Stimulated activated CD4-positive, alpha-beta T cell treated with anti-CD3 and anti-CD28 coated beads, Interleukin-2, amount 100 ng/mL, for 48 hours (primary cell): ENCODE measurements at regions not wholly inside any gene's neighbourhood (a gene's known extent, or its start where the extent isn't known, plus 50 kb on each side); places are given as distances from the start of the nearest gene placed in this dataset.
A peak's percentile ranks its signal among the peaks of the same experiment; 100 is the strongest.

Experiments used
- DNase-seq, 2 donors: peaks; one replicate each; pipeline ENCODE4 v3.0.0-alpha.2; 2020

GRCh38 chr7:131895541-131896164 is 339.2 kb upstream of the PODXL start:
- no peak for DNase-seq

GRCh38 chr7:131893631-131894340 is 337.4 kb upstream of the PODXL start:
- DNase-seq, result no peak

DNA sequence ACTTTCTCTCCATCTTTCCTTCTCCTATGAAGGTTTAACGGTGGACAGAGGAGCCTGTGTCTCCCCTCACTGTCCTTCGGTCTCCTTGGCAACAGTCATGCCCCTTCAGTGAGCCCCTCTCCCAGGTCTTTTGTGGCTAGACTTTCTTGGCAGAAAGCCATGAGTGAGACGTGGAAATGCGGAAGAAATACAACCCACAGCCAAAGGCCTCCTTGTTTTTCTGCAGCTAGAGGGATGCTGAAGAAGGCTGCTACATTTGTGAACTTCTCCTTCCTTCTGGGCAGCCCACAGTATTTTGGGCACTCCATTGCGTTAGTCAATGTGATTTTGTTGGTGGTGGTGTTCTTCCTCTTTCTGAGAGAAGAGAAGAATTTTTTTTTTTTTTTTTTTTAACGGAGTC is 333.7 kb upstream of the PODXL start:
- no peak for DNase-seq

DNA sequence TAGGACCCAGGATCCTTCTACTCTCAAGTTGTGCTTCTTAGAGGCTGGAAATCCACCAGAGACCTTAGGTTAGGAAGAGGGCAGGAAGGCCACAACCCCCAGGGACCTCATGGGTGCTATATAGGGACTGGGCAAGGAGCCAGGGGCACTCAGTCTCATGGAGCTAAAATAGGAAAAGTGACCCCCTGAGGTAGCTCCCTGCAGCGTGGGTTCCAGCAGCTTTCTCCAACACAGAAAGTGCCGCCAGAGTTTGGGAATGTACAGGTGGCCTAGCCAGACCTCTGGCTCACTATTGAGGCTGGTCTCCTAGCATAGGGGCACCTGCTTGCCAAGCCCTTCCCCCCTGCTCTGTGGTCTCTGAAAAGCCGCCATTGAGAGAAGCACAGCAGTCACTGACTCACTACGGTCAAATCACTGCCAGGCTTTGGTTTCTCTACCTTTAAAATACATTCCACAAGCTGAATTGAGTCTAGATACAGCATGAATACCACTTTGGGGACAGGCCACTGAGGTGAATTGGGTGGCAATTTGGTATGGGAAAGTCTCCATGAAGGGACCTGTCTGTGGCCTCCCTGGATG is 333.2 kb upstream of the PODXL start:
- DNase-seq, result no peak

- DNase-seq, result no peak
Measured at GRCh38 chr7:131883769-131884168, 327.3 kb upstream of the PODXL start.

- DNase-seq, result no peak
Measured at GRCh38 chr7:131883196-131883595, 326.8 kb upstream of the PODXL start.

DNA sequence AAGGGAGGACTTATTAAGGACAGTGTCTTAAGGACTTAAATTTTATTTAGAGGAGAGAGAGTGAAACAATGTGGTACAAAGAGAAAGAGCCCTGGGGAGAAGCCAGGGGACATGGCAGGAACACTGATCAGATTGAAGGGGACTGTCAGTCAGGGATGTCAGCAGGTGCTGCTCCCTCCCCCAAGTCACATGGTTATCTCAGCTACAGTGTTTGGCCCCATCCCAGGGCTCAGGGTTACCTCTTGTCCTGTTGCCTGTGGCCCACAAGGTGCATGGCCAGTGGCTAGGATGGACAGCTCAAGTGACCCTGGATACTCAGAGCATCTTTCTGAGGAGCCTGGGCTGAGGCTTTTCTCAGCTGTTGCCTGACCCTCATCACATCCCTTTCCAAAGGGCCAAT is 325.9 kb upstream of the PODXL start:
- no peak for DNase-seq

DNA sequence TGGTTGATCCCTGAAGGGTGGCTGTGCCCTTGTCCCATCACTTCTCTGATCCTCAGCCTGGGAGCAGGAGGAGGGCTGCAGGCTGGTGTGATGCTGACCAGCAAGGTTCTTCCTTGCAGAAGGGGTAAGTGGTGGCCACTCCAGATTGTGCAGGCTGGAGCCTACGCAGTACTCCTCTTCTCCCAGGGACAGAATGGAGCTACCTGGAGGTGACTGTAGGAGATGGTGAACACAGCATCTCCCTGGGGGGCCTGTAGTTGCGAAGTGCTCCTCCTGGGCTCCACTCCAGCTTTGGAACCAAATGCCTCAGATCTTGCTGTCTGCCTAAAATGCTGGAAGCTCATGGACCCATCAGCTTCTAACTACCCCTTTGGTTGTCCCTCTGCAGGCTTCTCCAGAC is 323.6 kb upstream of the PODXL start:
- no peak for DNase-seq

DNA sequence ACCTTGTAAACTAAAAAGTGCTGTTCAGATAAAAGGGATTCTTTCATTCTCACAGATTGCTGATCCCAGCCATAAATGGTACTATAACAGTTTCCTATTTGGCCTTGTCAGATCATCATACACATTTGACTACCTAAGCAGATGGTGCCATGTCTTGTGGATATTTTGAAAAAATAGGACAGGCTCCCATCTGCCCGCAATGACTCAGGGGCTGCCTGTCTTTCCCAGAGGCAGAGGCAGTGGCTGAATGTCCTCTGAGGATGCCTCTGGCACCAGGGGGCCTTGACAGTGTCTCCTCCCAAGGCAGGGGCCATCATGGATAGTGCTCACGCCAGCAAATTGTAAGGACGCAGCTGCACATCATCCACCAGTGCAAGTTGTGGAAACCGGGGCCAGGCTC is 323.0 kb upstream of the PODXL start:
- DNase-seq, result no peak

GRCh38 chr7:131878777-131879176 is 322.3 kb upstream of the PODXL start:
- no peak for DNase-seq

- no peak for DNase-seq
Measured at GRCh38 chr7:131873581-131873980, 317.2 kb upstream of the PODXL start.

GRCh38 chr7:131869986-131870385 is 313.6 kb upstream of the PODXL start:
- DNase-seq, result no peak

DNA sequence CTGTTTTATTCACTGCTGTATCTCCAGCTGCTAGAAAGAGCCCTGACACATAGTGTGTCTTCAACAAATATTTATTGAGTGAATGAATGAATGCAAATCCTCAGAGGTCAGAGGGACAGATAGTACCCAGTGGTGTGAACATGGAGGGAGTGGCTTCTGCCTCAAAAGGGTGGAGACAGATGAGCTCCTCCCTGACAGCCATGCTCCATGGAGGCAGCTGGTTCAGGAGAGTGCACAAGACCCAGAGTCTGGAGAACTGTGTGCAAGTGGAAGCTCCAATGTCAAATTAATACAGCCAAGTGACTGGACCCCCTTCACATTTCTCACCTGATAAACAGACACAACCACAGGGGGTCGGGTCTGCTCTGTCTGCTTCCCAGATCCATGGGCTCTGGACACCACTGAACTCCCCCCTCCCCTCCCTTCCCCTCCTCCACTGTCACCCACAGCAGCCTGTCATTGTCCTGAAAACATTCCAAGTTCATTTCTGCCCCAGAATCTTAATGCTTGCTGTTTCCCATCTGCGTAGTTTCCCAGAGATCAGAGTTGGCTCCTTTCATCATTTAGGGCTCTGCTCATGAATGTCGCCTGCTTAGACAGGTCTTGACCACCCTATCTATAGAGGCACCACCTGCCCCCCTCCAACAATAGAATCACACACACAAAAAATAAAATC is 312.9 kb upstream of the PODXL start:
- no peak for DNase-seq

GRCh38 chr7:131867461-131867860 is 311.0 kb upstream of the PODXL start:
- DNase-seq, result no peak

GRCh38 chr7:131865911-131866310 is 309.5 kb upstream of the PODXL start:
- no peak for DNase-seq

GRCh38 chr7:131861620-131862346 is 305.4 kb upstream of the PODXL start:
- no peak for DNase-seq

- peak; percentile 15 to 23 for DNase-seq
Measured at GRCh38 chr7:131859147-131859821, 302.9 kb upstream of the PODXL start.

DNA sequence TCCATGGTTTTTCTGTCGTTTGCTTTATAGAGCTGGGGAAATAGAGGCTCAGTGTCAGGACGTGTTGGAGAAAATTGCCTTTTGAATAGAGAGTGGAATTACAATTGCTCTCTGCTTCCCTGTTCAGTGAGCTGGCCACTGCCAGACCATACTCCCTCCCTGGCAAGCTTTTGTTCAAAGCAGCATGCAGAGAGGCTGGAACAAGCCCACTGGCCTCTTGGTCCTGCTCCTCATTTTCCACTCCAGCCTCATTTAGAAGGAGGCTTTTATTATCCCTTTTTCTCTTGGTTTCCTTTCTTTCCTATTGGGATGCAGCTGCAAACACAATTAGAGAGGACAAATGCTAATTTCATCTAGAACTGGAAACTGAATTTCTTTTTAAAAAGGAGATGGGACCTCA is 302.2 kb upstream of the PODXL start:
- DNase-seq, result no peak

DNA sequence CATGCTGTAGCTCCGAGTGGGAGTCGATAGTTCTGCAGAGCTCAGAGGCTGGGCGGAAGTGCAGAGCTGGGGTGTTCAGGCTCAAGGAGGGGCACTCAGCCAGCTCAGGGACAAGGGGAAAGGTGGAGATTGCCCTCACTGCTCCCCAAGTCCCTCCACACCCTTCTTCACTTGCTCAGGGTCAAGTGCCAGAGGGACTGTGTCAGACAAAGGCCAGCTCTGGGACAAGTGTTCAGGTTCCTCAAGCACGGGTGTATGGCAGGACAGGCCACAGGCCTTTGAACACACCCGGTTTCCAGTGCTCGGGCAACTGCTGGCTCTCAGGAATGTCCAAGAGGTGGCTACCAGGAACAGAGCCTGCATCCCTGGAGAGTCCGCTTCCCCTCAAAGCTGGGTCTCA is 293.0 kb upstream of the PODXL start:
- no peak for DNase-seq

GRCh38 chr7:131848033-131848432 is 291.6 kb upstream of the PODXL start:
- DNase-seq, result no peak

DNA sequence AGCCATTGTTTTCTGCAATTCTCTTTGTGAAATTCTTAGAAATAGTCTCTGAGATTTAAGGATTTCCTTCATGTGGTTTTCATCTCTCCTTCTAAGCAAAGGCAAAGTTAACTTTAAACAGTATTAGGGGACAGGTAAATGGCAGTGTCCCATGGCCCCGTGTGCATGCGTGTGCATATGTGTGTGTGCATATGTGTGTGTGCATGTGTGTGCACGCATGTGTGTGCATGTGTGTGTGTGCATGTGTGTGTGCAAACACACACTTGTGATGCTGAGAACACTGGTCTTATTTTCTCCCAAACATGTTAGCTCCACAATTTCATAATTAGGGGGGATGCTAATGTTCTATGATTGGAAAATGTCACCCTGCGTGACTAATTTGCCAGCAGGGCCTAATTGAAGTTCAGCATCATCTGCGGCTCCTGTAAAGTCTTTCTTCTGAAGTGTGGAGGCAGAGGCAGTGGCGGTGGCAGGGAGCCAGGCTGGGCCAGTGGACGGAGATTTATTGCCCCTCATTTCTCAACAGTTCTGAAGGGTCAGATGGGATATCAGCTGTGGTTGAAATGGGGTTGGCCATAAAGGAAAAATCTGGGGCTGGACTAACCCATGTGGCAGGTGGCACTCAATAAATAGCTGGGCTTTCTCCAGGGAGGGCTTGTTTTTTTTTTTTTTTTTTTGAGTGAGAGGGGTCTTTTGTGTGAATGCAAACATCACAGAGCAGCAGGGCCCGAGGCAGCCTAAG is 289.3 kb upstream of the PODXL start:
- no peak for DNase-seq

- no peak for DNase-seq
Measured at GRCh38 chr7:131844369-131844768, 287.9 kb upstream of the PODXL start.
